ENCODE measurements at regions not wholly inside any gene's neighbourhood (a gene's known extent, or its start where the extent isn't known, plus 50 kb on each side); places are given as distances from the start of the nearest gene placed in this dataset.
"Not testable (repeated sequence)": the region's sequence is repeated elsewhere in the genome, so short reads cannot be mapped to it uniquely, and the experiment has no call there.

DNA sequence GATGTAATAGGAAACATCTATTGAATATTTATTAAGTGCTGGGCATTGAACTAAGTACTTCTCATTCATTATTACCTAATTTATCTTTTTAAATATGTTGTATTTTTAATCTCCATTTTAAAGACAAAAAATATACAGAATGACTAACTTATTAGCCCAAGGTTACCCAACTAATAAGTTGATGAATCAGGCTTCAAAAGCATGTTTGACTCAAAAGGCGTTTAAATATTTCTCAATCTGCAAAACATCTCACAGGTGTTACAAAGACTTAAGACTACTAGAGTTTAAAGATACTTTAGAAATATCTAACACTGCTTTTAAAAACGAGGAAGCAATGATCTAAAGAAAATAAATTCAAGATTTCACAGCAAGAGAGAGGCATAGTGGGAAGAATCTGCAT, 457.4 kb upstream of the DCN start:
- Histone ChIP-seq H3K36me3 (ENCODE audit: insufficient read depth) (no peaks in the 10 kb centered on the region), H3K27me3 (ENCODE audit: insufficient read depth, low read depth) (no peaks in the 10 kb centered on the region), H2AFZ (ENCODE audit: low read depth) (no peak overlapping the region), H3K79me2 (ENCODE audit: insufficient read depth, low read depth) (no peaks in the 10 kb centered on the region), H3K27ac (no peak overlapping the region), H3K9ac (no peak overlapping the region), H3K4me1 (ENCODE audit: low read depth, poor library complexity, severe bottlenecking) (no peaks in the 10 kb centered on the region), H4K20me1 (ENCODE audit: insufficient read depth) (no peaks in the 10 kb centered on the region), H3K4me3 (IDR thresholded peaks at IDR 0.05; ENCODE audit: insufficient read depth, low read depth, low read length) (no peak overlapping the region), H3K4me2 (no peak overlapping the region)
- TF ChIP-seq, protein P1, sequence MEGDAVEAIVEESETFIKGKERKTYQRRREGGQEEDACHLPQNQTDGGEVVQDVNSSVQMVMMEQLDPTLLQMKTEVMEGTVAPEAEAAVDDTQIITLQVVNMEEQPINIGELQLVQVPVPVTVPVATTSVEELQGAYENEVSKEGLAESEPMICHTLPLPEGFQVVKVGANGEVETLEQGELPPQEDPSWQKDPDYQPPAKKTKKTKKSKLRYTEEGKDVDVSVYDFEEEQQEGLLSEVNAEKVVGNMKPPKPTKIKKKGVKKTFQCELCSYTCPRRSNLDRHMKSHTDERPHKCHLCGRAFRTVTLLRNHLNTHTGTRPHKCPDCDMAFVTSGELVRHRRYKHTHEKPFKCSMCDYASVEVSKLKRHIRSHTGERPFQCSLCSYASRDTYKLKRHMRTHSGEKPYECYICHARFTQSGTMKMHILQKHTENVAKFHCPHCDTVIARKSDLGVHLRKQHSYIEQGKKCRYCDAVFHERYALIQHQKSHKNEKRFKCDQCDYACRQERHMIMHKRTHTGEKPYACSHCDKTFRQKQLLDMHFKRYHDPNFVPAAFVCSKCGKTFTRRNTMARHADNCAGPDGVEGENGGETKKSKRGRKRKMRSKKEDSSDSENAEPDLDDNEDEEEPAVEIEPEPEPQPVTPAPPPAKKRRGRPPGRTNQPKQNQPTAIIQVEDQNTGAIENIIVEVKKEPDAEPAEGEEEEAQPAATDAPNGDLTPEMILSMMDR (conservative IDR thresholded peaks at IDR 0.05; ENCODE audit: low read depth, low read length) = no peak

- no peak overlapping the region for H3K9ac ChIP-seq
- H3K36me3 ChIP-seq (ENCODE audit: insufficient read depth) = no peaks in the 10 kb centered on the region
- H3K4me1 ChIP-seq (ENCODE audit: low read depth, poor library complexity, severe bottlenecking) = no peaks in the 10 kb centered on the region
- H3K4me3 ChIP-seq (IDR thresholded peaks at IDR 0.05; ENCODE audit: insufficient read depth, low read depth, low read length) = no peak overlapping the region
- no peak overlapping the region for H2AFZ ChIP-seq (ENCODE audit: low read depth)
- H3K27me3 ChIP-seq (ENCODE audit: insufficient read depth, low read depth) = no peaks in the 10 kb centered on the region
- TF ChIP-seq, protein P1 (conservative IDR thresholded peaks at IDR 0.05; ENCODE audit: low read depth, low read length) = no peak
- H3K27ac ChIP-seq = no peak overlapping the region
- no peaks in the 10 kb centered on the region for H3K79me2 ChIP-seq (ENCODE audit: insufficient read depth, low read depth)
- no peaks in the 10 kb centered on the region for H4K20me1 ChIP-seq (ENCODE audit: insufficient read depth)
- no peak overlapping the region for H3K4me2 ChIP-seq
Measured at GRCh38 chr12:91639327-91639726, 456.7 kb upstream of the DCN start.

DNA sequence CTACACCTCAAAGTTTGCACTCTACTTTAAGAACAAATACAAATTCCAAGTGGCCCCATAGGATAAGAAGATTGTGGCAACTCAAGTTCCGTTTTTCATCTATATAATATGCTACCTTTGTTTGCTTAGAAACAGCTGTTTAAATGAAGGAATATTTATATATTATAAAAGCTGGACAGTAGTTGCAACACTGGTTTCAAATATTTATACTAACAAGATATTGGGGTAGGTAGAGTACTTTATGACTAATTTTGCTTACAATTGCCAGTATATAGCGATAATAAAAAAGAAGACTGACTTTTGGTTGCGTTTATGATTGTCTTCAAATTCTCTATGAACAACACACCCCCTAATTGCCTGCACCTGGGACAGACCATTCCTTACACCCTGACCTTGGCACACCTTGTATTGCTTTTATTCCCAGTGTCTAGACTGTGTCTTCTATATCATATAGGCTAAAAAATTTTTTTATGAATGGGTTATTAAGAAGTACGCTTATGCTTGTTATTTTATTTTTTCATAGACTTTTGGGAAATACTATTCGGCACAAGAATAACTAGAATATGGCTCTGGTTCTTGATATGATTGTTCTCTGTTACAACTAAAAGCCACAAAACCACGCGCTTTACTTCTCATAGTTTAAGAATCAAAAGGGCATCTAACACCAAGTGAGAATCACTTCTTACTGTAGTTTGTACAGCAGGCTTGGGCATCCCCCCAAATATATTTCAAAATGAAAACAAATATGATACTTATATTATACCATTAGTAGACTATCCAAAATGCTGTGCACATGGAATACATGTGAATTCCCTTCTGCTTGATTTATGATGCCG, 455.4 kb upstream of the DCN start:
- Histone ChIP-seq H2AFZ (ENCODE audit: low read depth) (no peak overlapping the region), H3K36me3 (ENCODE audit: insufficient read depth) (no peaks in the 10 kb centered on the region), H3K27me3 (ENCODE audit: insufficient read depth, low read depth) (no peaks in the 10 kb centered on the region), H3K4me3 (IDR thresholded peaks at IDR 0.05; ENCODE audit: insufficient read depth, low read depth, low read length) (no peak overlapping the region), H3K4me2 (no peak overlapping the region), H3K9ac (no peak overlapping the region), H3K79me2 (ENCODE audit: insufficient read depth, low read depth) (no peaks in the 10 kb centered on the region), H4K20me1 (ENCODE audit: insufficient read depth) (no peaks in the 10 kb centered on the region), H3K4me1 (ENCODE audit: low read depth, poor library complexity, severe bottlenecking) (no peaks in the 10 kb centered on the region), H3K27ac (no peak overlapping the region)
- TF ChIP-seq, protein P1 (conservative IDR thresholded peaks at IDR 0.05; ENCODE audit: low read depth, low read length) = no peak

- no peaks in the 10 kb centered on the region for H3K36me3 ChIP-seq (ENCODE audit: insufficient read depth)
- no peaks in the 10 kb centered on the region for H3K79me2 ChIP-seq (ENCODE audit: insufficient read depth, low read depth)
- H3K4me2 ChIP-seq = no peak overlapping the region
- no peak overlapping the region for H3K9ac ChIP-seq
- H3K27me3 ChIP-seq (ENCODE audit: insufficient read depth, low read depth) = no peaks in the 10 kb centered on the region
- no peaks in the 10 kb centered on the region for H3K4me1 ChIP-seq (ENCODE audit: low read depth, poor library complexity, severe bottlenecking)
- H2AFZ ChIP-seq (ENCODE audit: low read depth) = no peak overlapping the region
- H4K20me1 ChIP-seq (ENCODE audit: insufficient read depth) = no peaks in the 10 kb centered on the region
- TF ChIP-seq, protein P1 (conservative IDR thresholded peaks at IDR 0.05; ENCODE audit: low read depth, low read length) = no peak
- no peak overlapping the region for H3K4me3 ChIP-seq (IDR thresholded peaks at IDR 0.05; ENCODE audit: insufficient read depth, low read depth, low read length)
- no peak overlapping the region for H3K27ac ChIP-seq
Measured at GRCh38 chr12:91636721-91637120, 454.1 kb upstream of the DCN start.

DNA sequence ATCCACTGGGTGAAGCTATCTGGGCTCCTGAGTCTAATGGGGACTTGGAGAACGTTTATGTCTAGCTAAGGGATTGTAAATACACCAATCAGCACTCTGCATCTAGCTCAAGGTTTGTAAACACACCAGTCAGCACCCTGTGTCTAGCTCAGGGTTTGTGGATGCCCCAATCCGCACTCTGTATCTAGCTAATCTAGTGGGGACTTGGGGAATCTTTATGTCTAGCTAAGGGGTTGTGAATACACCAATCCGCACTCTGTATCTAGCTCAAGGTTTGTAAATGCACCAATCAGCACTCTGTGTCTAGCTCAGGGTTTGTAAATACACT, 451.7 kb upstream of the DCN start:
- not testable (repeated sequence) for H3K36me3 ChIP-seq (ENCODE audit: insufficient read depth); H4K20me1 ChIP-seq (ENCODE audit: insufficient read depth); H3K79me2 ChIP-seq (ENCODE audit: insufficient read depth, low read depth)

More for the DNA sequence above, 451.7 kb upstream of the DCN start:
- H3K4me3 ChIP-seq (IDR thresholded peaks at IDR 0.05; ENCODE audit: insufficient read depth, low read depth, low read length); H2AFZ ChIP-seq (ENCODE audit: low read depth); H3K27ac ChIP-seq; H3K4me2 ChIP-seq; H3K9ac ChIP-seq; H3K27me3 ChIP-seq (ENCODE audit: insufficient read depth, low read depth); H3K4me1 ChIP-seq (ENCODE audit: low read depth, poor library complexity, severe bottlenecking): not testable (repeated sequence)

Measured in KMS-11 (cell line).